Right lobe of liver (tissue), 4 donors: ENCODE measurements at regions not wholly inside any gene's neighbourhood (a gene's known extent, or its start where the extent isn't known, plus 50 kb on each side); places are given as distances from the start of the nearest gene placed in this dataset.
"Not testable (repeated sequence)": the region's sequence is repeated elsewhere in the genome, so short reads cannot be mapped to it uniquely, and the experiment has no call there.

Experiments used
- POLR2A ChIP-seq: fragments of 450-650 bp; IDR thresholded peaks from one replicate; pipeline ENCODE4 v1.6.1; 2017; ENCODE audit warnings: antibody characterized with exemption, mild to moderate bottlenecking
- TF ChIP-seq, protein P1 (sequence below), 4 donors: fragments of 200-600 bp in 3 of 4; fragments of 450-650 bp in 1 of 4; IDR thresholded peaks; one replicate each; pipeline versions ENCODE4 v1.5.1 to v1.8.0; 2016 to 2022; ENCODE audit warnings: antibody characterized with exemption in 4 of 4, mild to moderate bottlenecking in 2 of 4
- donor health status: DM: no; HTN: no; CAD: no.
- donor health status: DM: no; HTN: no; CAD: no.
- donor health status: DM: no; HTN: yes; CAD: no.

DNA sequence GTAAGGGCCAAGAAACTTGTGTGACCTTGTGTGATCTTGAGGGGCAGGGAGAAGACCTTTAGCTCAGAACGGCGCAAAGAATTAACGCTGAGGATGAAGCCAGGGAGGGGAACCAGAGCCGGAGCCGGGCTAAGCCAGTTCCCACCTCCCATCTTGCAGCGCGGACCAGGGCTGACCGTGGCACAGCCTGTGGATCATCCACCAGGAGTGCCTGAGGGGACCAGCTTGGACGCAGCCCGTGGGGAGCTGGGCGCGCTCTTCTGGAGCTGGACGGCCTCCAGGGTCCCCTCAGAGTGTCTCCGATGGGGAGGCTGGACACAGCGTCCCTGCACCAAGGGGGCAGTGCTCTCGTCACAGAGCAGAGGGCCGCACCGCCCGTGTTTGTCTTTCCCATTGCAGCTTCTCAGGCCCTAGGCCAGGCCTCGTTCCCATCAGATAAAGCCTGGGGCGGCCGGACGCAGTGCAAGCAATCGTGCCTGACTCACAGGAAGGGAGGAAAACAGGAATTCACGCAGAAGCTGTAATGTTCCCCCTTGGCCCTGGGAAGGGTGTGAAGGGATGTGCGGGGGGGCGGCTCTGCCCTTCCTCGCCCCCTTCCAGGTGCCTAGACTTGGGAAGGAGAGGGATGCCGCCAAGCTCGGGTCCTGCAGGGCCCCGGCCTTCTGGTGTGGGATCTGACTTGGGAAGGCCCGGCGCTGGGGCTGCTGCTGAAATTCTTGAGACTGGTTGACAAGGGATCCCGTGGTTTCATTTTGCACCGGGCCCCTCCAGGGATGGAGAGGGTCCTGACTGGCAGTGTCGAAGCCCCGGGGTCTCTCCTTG lies 144.9 kb downstream of the NPIPB11 start:
- TF ChIP-seq, protein P1, sequence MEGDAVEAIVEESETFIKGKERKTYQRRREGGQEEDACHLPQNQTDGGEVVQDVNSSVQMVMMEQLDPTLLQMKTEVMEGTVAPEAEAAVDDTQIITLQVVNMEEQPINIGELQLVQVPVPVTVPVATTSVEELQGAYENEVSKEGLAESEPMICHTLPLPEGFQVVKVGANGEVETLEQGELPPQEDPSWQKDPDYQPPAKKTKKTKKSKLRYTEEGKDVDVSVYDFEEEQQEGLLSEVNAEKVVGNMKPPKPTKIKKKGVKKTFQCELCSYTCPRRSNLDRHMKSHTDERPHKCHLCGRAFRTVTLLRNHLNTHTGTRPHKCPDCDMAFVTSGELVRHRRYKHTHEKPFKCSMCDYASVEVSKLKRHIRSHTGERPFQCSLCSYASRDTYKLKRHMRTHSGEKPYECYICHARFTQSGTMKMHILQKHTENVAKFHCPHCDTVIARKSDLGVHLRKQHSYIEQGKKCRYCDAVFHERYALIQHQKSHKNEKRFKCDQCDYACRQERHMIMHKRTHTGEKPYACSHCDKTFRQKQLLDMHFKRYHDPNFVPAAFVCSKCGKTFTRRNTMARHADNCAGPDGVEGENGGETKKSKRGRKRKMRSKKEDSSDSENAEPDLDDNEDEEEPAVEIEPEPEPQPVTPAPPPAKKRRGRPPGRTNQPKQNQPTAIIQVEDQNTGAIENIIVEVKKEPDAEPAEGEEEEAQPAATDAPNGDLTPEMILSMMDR (IDR thresholded peaks at IDR 0.05), result not testable (repeated sequence)
- peak; percentile 84 for TF ChIP-seq POLR2A
